HUES48 (cell line): ENCODE measurements at regions not wholly inside any gene's neighbourhood (a gene's known extent, or its start where the extent isn't known, plus 50 kb on each side); places are given as distances from the start of the nearest gene placed in this dataset.

Experiments used
- H3K27ac ChIP-seq: one replicate; pipeline ENCODE4 v1.7.0; 2013; ENCODE audit warnings: low read depth, low read length, inconsistent platforms
- H3K27me3 ChIP-seq: 2 replicates; pipeline ENCODE4 v1.6.1; 2013; ENCODE audit warnings: mild to moderate bottlenecking, low read length; ENCODE audit not compliant: control insufficient read depth, insufficient read depth
- H3K36me3 ChIP-seq: 2 replicates; pipeline ENCODE4 v1.6.1; 2013; ENCODE audit warnings: low read length; ENCODE audit not compliant: control insufficient read depth, insufficient read depth
- H3K4me1 ChIP-seq: 2 replicates; pipeline ENCODE4 v1.6.1; 2013; ENCODE audit warnings: mild to moderate bottlenecking, low read length; ENCODE audit not compliant: control insufficient read depth, insufficient read depth
- H3K4me3 ChIP-seq: 2 replicates; pipeline ENCODE4 v1.5.1; 2013; ENCODE audit warnings: mild to moderate bottlenecking, low read depth, low read length
- H3K9ac ChIP-seq: 2 replicates; pipeline ENCODE4 v1.6.1; 2013; ENCODE audit warnings: mild to moderate bottlenecking, low read depth, low read length, moderate library complexity
- H3K9me3 ChIP-seq: 2 replicates; pipeline ENCODE4 v1.6.1; 2013; ENCODE audit warnings: low read length; ENCODE audit not compliant: control insufficient read depth, insufficient read depth

DNA sequence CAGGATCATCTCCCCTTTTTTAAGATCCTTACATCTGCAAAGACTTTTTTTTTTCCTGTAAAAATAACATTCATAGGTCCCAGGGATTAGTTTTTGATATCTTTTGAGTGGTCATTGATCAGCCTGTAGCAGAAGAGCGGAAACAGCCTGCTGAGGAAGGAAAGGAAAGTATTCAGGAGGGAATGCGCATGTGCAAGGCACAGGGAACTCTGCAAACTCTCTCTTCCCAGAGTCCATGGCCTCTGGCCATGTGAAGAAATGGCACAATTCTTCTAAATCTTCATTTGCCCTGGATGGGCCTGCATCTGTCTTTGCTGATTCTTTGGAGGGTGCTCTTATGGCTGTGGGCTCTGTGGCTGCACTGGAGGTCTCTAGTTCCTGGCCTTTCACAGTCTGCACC lies 60.1 kb upstream of the SKOR2 start:
- Histone ChIP-seq H3K27ac (no peak overlapping the region), H3K4me3 (no peak overlapping the region), H3K27me3 (no peaks in the 10 kb centered on the region), H3K36me3 (no peaks in the 10 kb centered on the region), H3K9me3 (no peaks in the 10 kb centered on the region), H3K9ac (no peak overlapping the region), H3K4me1 (no peaks in the 10 kb centered on the region)
